Loucy (cell line): ENCODE measurements at regions not wholly inside any gene's neighbourhood (a gene's known extent, or its start where the extent isn't known, plus 50 kb on each side); places are given as distances from the start of the nearest gene placed in this dataset.

Experiments used
- CTCF ChIP-seq: fragments of 200-600 bp; sonication (generic); conservative IDR thresholded peaks from 2 replicates; pipeline ENCODE4 v1.5.1; 2014; ENCODE audit warnings: mild to moderate bottlenecking, antibody characterized with exemption, low read length
- EZH2phosphoT487 ChIP-seq: fragments of 200-600 bp; IDR thresholded peaks from 2 replicates; pipeline ENCODE4 v1.6.1; 2018; ENCODE audit warnings: antibody characterized with exemption, mild to moderate bottlenecking, moderate library complexity, borderline replicate concordance

- TF ChIP-seq EZH2phosphoT487 (no peak), CTCF (no peak)
These were observed 57.6 kb upstream of the PPP2R3B start for GRCh38 chrX:444305-444704.
